HCT116 (cell line): ENCODE measurements at regions not wholly inside any gene's neighbourhood (a gene's known extent, or its start where the extent isn't known, plus 50 kb on each side); places are given as distances from the start of the nearest gene placed in this dataset.

Experiments
- ATAC-seq: fragments of 200-7000 bp; cut with Tn5 transposase; 2 replicates; pipeline ENCODE4 v1.9.1; 2020; ENCODE audit warnings: mild to moderate bottlenecking, moderate library complexity
- BruUV-seq: library from RNA; stranded (reverse); fragments of 400-500 nt; replicated peaks from 2 replicates; lab custom pipeline; 2021; lab: Mats Ljungman, UMichigan
- CTCF ChIA-PET: fragments of 300-600 bp; sonication (Branson Sonifier 250); formaldehyde crosslinking; loops from one replicate; lab custom pipeline; 2021; ENCODE audit warnings: antibody characterized with exemption; lab: Charles Lee
- POLR2A ChIA-PET: fragments of 300-600, 350-600 bp; sonication (Branson Sonifier 250); formaldehyde crosslinking; loops from one replicate; lab custom pipeline; 2021; ENCODE audit warnings: antibody characterized with exemption; lab: Charles Lee
- RAD21 ChIA-PET, 2 experiments: fragments of 300-600 bp; sonication (Branson Sonifier 250); formaldehyde crosslinking; loops; one replicate each; lab custom pipeline; 2023; ENCODE audit warnings: low total read pairs in 2 of 2; ENCODE audit not compliant: uncharacterized antibody in 2 of 2, unreplicated experiment in 2 of 2, low non-redundant PET in 1 of 2; lab: Charles Lee
- DNase-seq: peaks from one replicate; pipeline ENCODE4 v3.0.0-alpha.2; 2010; ENCODE audit warnings: low read depth, low spot score
- H2AFZ ChIP-seq: fragments of 200-600 bp; shearing (Covaris generic), sonication (generic); 2 replicates; pipeline ENCODE4 v1.6.1; 2017; ENCODE audit warnings: low read depth, mixed run types, mixed read lengths, antibody characterized with exemption, low read length; ENCODE audit not compliant: poor library complexity, severe bottlenecking
- H3K27ac ChIP-seq: 2 replicates; pipeline ENCODE4 v1.5.1; 2012; ENCODE audit warnings: low read depth, low read length
- H3K27me3 ChIP-seq: fragments of 200-600 bp; sonication (generic); 2 replicates; pipeline ENCODE4 v1.6.1; 2016; ENCODE audit warnings: mixed run types, low read length, mixed read lengths; ENCODE audit not compliant: insufficient read depth
- H3K36me3 ChIP-seq, 2 experiments: fragments of 200-500 bp in 1 of 2; fragments of 200-600 bp in 1 of 2; sonication (Bioruptor generic) in 1 of 2; sonication (generic) in 1 of 2; 2 replicates each; pipeline versions ENCODE4 v1.5.1 to v1.6.1; 2014 to 2016; ENCODE audit warnings: low read length in 2 of 2, inconsistent platforms in 1 of 2, mixed read lengths in 1 of 2, mixed run types in 1 of 2; ENCODE audit not compliant: insufficient read depth in 2 of 2, control insufficient read depth in 1 of 2
- H3K4me1 ChIP-seq, 2 experiments: fragments of 200-600 bp in 1 of 2; sonication (generic) in 1 of 2; 2 replicates each; pipeline versions ENCODE4 v1.5.1 to v1.6.1; 2012 to 2017; ENCODE audit warnings: low read length in 2 of 2, inconsistent platforms in 1 of 2, mild to moderate bottlenecking in 1 of 2, mixed read lengths in 1 of 2, mixed run types in 1 of 2, moderate library complexity in 1 of 2; ENCODE audit not compliant: insufficient read depth in 2 of 2, control insufficient read depth in 1 of 2
- H3K4me2 ChIP-seq: fragments of 200-600 bp; sonication (generic); 2 replicates; pipeline ENCODE4 v1.6.1; 2017; ENCODE audit warnings: mixed run types, low read length, mixed read lengths
- H3K4me3 ChIP-seq, 2 experiments: fragments of 200-600 bp in 1 of 2; sonication (generic) in 1 of 2; replicated peaks in 1 of 2; 2 replicates each; pipeline ENCODE4 v1.5.1; 2011 to 2016; ENCODE audit warnings: low read length in 2 of 2, control low read depth in 1 of 2, low read depth in 1 of 2, mild to moderate bottlenecking in 1 of 2, mixed read lengths in 1 of 2, mixed run types in 1 of 2
- H3K79me2 ChIP-seq: fragments of 200-600 bp; sonication (generic); 2 replicates; pipeline ENCODE4 v1.6.1; 2017; ENCODE audit warnings: mild to moderate bottlenecking, mixed run types, low read length, moderate library complexity, mixed read lengths; ENCODE audit not compliant: insufficient read depth
- H3K9ac ChIP-seq: fragments of 200-600 bp; sonication (generic); 2 replicates; pipeline ENCODE4 v1.6.1; 2016; ENCODE audit warnings: low read length, mixed read lengths
- H3K9me2 ChIP-seq: fragments of 200-600 bp; sonication (generic), shearing (Covaris generic); 2 replicates; pipeline ENCODE4 v1.6.1; 2017; ENCODE audit warnings: mixed run types, mild to moderate bottlenecking, moderate library complexity; ENCODE audit not compliant: insufficient read depth
- H3K9me3 ChIP-seq, 2 experiments: fragments of 200-500 bp in 1 of 2; fragments of 200-600 bp in 1 of 2; sonication (Bioruptor generic) in 1 of 2; sonication (generic) in 1 of 2; 2 replicates each; pipeline ENCODE4 v1.6.1; 2014 to 2017; ENCODE audit warnings: low read length in 2 of 2, mixed read lengths in 2 of 2, inconsistent platforms in 1 of 2, low read depth in 1 of 2, mild to moderate bottlenecking in 1 of 2, mixed run types in 1 of 2, moderate library complexity in 1 of 2; ENCODE audit not compliant: control insufficient read depth in 1 of 2, insufficient read depth in 1 of 2
- H4K20me1 ChIP-seq: fragments of 200-600 bp; sonication (generic), shearing (Covaris generic); 2 replicates; pipeline ENCODE4 v1.6.1; 2017; ENCODE audit warnings: mixed run types, mild to moderate bottlenecking, moderate library complexity; ENCODE audit not compliant: insufficient read depth
- CBX3 ChIP-seq: IDR thresholded peaks from 2 replicates; pipeline ENCODE4 v1.6.1; 2012; ENCODE audit warnings: low read depth
- CEBPB ChIP-seq: IDR thresholded peaks from 2 replicates; pipeline ENCODE4 v1.6.1; 2012; ENCODE audit warnings: low read depth
- CTCF ChIP-seq, 3 experiments: fragments of 200-600 bp in 1 of 3; sonication (generic) in 1 of 3; IDR thresholded peaks in 2 of 3; conservative IDR thresholded peaks in 1 of 3; 2 replicates each; pipeline ENCODE4 v1.5.1; 2012 to 2017; ENCODE audit warnings: low read depth in 2 of 3, low read length in 2 of 3, antibody characterized with exemption in 1 of 3, borderline replicate concordance in 1 of 3, control low read depth in 1 of 3, mild to moderate bottlenecking in 1 of 3, mixed read lengths in 1 of 3, mixed run types in 1 of 3, moderate library complexity in 1 of 3; ENCODE audit not compliant: insufficient read depth in 1 of 3
- EGR1 ChIP-seq: IDR thresholded peaks from 2 replicates; pipeline ENCODE4 v1.6.1; 2012; ENCODE audit warnings: low read depth
- ELF1 ChIP-seq: IDR thresholded peaks from 2 replicates; pipeline ENCODE4 v1.6.1; 2012; ENCODE audit warnings: low read depth, borderline replicate concordance
- EZH2 ChIP-seq: fragments of 200-600 bp; sonication (generic); IDR thresholded peaks from 2 replicates; pipeline ENCODE4 v1.6.1; 2017; ENCODE audit warnings: antibody characterized with exemption, mixed run types
- EZH2phosphoT487 ChIP-seq: fragments of 200-600 bp; IDR thresholded peaks from 2 replicates; pipeline ENCODE4 v1.6.1; 2018; ENCODE audit warnings: antibody characterized with exemption, borderline replicate concordance
- FOSL1 ChIP-seq: IDR thresholded peaks from 2 replicates; pipeline ENCODE4 v1.6.1; 2012; ENCODE audit warnings: low read depth
- JUND ChIP-seq: IDR thresholded peaks from 2 replicates; pipeline ENCODE4 v1.6.1; 2012
- POLR2A ChIP-seq: IDR thresholded peaks from 2 replicates; pipeline ENCODE4 v1.7.0; 2011; ENCODE audit warnings: borderline replicate concordance; ENCODE audit not compliant: insufficient read depth, insufficient read length; ENCODE audit errors: extremely low read depth
- POLR2AphosphoS5 ChIP-seq: IDR thresholded peaks from 2 replicates; pipeline ENCODE4 v1.6.1; 2011; ENCODE audit warnings: mild to moderate bottlenecking, low read depth, low read length, moderate library complexity
- RAD21 ChIP-seq: IDR thresholded peaks from 2 replicates; pipeline ENCODE4 v1.6.1; 2012; ENCODE audit warnings: low read depth, mild to moderate bottlenecking
- SIN3A ChIP-seq: IDR thresholded peaks from 2 replicates; pipeline ENCODE4 v1.6.1; 2012; ENCODE audit warnings: low read depth
- SRF ChIP-seq: IDR thresholded peaks from 2 replicates; pipeline ENCODE4 v1.6.1; 2012; ENCODE audit warnings: low read depth
- TCF7L2 ChIP-seq: IDR thresholded peaks from 2 replicates; pipeline ENCODE4 v1.7.0; 2011; ENCODE audit warnings: borderline replicate concordance, inconsistent platforms; ENCODE audit not compliant: insufficient read depth, insufficient read length; ENCODE audit errors: extremely low read depth
- YY1 ChIP-seq: IDR thresholded peaks from 2 replicates; pipeline ENCODE4 v1.6.1; 2011; ENCODE audit warnings: low read length, low read depth, moderate library complexity, mild to moderate bottlenecking; ENCODE audit not compliant: insufficient replicate concordance; ENCODE audit errors: extremely low read depth
- ZFX ChIP-seq: fragments of 450-650 bp; IDR thresholded peaks from 2 replicates; pipeline ENCODE4 v1.6.1; 2017
- ZNF274 ChIP-seq: fragments of 200-500 bp; sonication (Bioruptor generic); IDR thresholded peaks from 2 replicates; pipeline ENCODE4 v1.6.1; 2014; ENCODE audit warnings: mild to moderate bottlenecking, low read depth, low read length, inconsistent platforms
- intact Hi-C: fragments of 100-400 bp; cut with micrococcal nuclease; formaldehyde crosslinking; loops from 2 replicates; pipeline ENCODE4 v1.10.0; 2022
- TF ChIP-seq, protein P1 (sequence below): IDR thresholded peaks from 2 replicates; pipeline ENCODE4 v1.6.1; 2012

DNA sequence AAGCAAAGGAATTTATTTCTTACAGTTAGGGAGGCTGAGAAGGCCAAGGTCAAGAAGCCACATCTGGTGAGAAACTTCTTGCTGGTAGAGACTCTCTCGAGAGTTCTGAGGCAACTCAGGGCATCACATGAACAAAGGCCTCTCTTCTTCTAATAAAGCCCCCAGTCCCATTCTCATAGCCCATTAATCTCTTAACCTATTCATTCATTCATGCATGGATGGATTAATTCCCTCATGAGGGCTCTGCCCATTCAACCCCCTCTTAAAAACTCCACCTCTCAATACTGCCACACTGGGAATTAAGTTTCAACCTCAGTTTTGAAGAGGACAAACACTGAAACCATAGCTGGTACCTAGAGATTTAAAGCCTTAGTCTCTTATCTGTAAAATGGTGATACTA, 217.9 kb upstream of the SPTLC3 start:
- no peak overlapping the region for H3K9ac ChIP-seq
- CTCF ChIA-PET = no interaction called here
- no peak overlapping the region for H3K4me3 ChIP-seq
- ATAC-seq = no peak
- intact Hi-C loops = no loop called here
- TF ChIP-seq EZH2 = no peak
- DNase-seq = no peak
- H3K9me3 ChIP-seq = peaks cover 8 to 11% of the 10 kb centered on the region in 2 experiments; a peak in 2 of 4 replicates
- no peaks in the 10 kb centered on the region for H3K36me3 ChIP-seq
- no peak overlapping the region for H2AFZ ChIP-seq
- H3K4me1 ChIP-seq = no peaks in the 10 kb centered on the region
- no peaks in the 10 kb centered on the region for H3K27me3 ChIP-seq
- RAD21 ChIA-PET = no interaction called here
- H3K27ac ChIP-seq = no peak overlapping the region
- BruUV-seq = no TSS peak
- H3K79me2 ChIP-seq = no peaks in the 10 kb centered on the region
- H4K20me1 ChIP-seq = no peaks in the 10 kb centered on the region
- H3K9me2 ChIP-seq = no peaks in the 10 kb centered on the region
- POLR2A ChIA-PET = no interaction called here
- H3K4me2 ChIP-seq = no peak overlapping the region

- no TSS peak for BruUV-seq
- H3K27me3 ChIP-seq = no peaks in the 10 kb centered on the region
- ChIA-PET POLR2A (no interaction called here), CTCF (no interaction called here), RAD21 (no interaction called here)
- ATAC-seq = no peak
- DNase-seq = no peak
- H2AFZ ChIP-seq = no peak overlapping the region
- TF ChIP-seq CTCF (IDR thresholded peaks at IDR 0.05 in 2 of 3, conservative IDR thresholded peaks at IDR 0.05 in 1 of 3; ENCODE audit: borderline replicate concordance in 1 of 3, insufficient read depth in 1 of 3, low read depth in 2 of 3, low read length in 2 of 3) (no peak), SIN3A (no peak), ZFX (no peak), POLR2AphosphoS5 (no peak), EZH2phosphoT487 (no peak), SRF (no peak), ZNF274 (no peak), RAD21 (no peak), EZH2 (no peak), YY1 (no peak), CEBPB (no peak), EGR1 (no peak), POLR2A (no peak), FOSL1 (no peak), TCF7L2 (no peak), ELF1 (no peak), JUND (no peak), CBX3 (no peak)
- TF ChIP-seq, protein P1, sequence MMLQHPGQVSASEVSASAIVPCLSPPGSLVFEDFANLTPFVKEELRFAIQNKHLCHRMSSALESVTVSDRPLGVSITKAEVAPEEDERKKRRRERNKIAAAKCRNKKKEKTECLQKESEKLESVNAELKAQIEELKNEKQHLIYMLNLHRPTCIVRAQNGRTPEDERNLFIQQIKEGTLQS = no peak
- H3K4me1 ChIP-seq = no peaks in the 10 kb centered on the region
- no peaks in the 10 kb centered on the region for H3K9me2 ChIP-seq
- no peak overlapping the region for H3K9ac ChIP-seq
- H3K4me3 ChIP-seq = no peak overlapping the region
- H3K9me3 ChIP-seq = peaks cover 8 to 10% of the 10 kb centered on the region in 2 experiments; a peak in 2 of 4 replicates
- no peaks in the 10 kb centered on the region for H4K20me1 ChIP-seq
- H3K4me2 ChIP-seq = no peak overlapping the region
- H3K27ac ChIP-seq = no peak overlapping the region
- no peaks in the 10 kb centered on the region for H3K36me3 ChIP-seq
- no peaks in the 10 kb centered on the region for H3K79me2 ChIP-seq
- intact Hi-C loops = no loop called here
Measured at GRCh38 chr20:12798286-12798685, 210.5 kb upstream of the SPTLC3 start.
